ENCODE measurements at regions not wholly inside any gene's neighbourhood (a gene's known extent, or its start where the extent isn't known, plus 50 kb on each side); places are given as distances from the start of the nearest gene placed in this dataset.
"Not testable (repeated sequence)": the region's sequence is repeated elsewhere in the genome, so short reads cannot be mapped to it uniquely, and the experiment has no call there.

- ATAC-seq (ENCODE audit: low read depth) = no peak
- no peaks in the 10 kb centered on the region for H3K36me3 ChIP-seq (ENCODE audit: low read depth)
- no peaks in the 10 kb centered on the region for H3K4me1 ChIP-seq (ENCODE audit: insufficient read depth, poor library complexity, severe bottlenecking)
- no peak for DNase-seq (ENCODE audit: low spot score)
- H3K4me3 ChIP-seq (ENCODE audit: severe bottlenecking) = no peak overlapping the region
- peaks cover 4% of the 10 kb centered on the region for H3K27me3 ChIP-seq (ENCODE audit: insufficient read depth, poor library complexity, severe bottlenecking)
- no peak for TF ChIP-seq CTCF (IDR thresholded peaks at IDR 0.05; ENCODE audit: poor library complexity, severe bottlenecking)
- no peaks in the 10 kb centered on the region for H3K9me3 ChIP-seq (ENCODE audit: severe bottlenecking)
- no peak overlapping the region for H3K27ac ChIP-seq (ENCODE audit: poor library complexity, severe bottlenecking)
Observed at GRCh38 chr5:5741418-5741817, 318.9 kb downstream of the ICE1 start.

GRCh38 chr5:5739490-5739945 is 317.0 kb downstream of the ICE1 start:
- H3K27ac ChIP-seq (ENCODE audit: poor library complexity, severe bottlenecking) = no peak overlapping the region
- H3K36me3 ChIP-seq (ENCODE audit: low read depth) = no peaks in the 10 kb centered on the region
- H3K4me1 ChIP-seq (ENCODE audit: insufficient read depth, poor library complexity, severe bottlenecking) = no peaks in the 10 kb centered on the region
- no peak overlapping the region for H3K4me3 ChIP-seq (ENCODE audit: severe bottlenecking)
- no peak for DNase-seq (ENCODE audit: low spot score)
- no peak for ATAC-seq (ENCODE audit: low read depth)
- TF ChIP-seq CTCF (IDR thresholded peaks at IDR 0.05; ENCODE audit: poor library complexity, severe bottlenecking) = no peak
- H3K9me3 ChIP-seq (ENCODE audit: severe bottlenecking) = no peaks in the 10 kb centered on the region
- peaks cover 18% of the 10 kb centered on the region for H3K27me3 ChIP-seq (ENCODE audit: insufficient read depth, poor library complexity, severe bottlenecking)

- Histone ChIP-seq H3K9me3 (ENCODE audit: severe bottlenecking) (no peaks in the 10 kb centered on the region), H3K27me3 (ENCODE audit: insufficient read depth, poor library complexity, severe bottlenecking) (peaks cover 23% of the 10 kb centered on the region), H3K4me3 (ENCODE audit: severe bottlenecking) (no peak overlapping the region), H3K4me1 (ENCODE audit: insufficient read depth, poor library complexity, severe bottlenecking) (no peaks in the 10 kb centered on the region), H3K27ac (ENCODE audit: poor library complexity, severe bottlenecking) (no peak overlapping the region), H3K36me3 (ENCODE audit: low read depth) (no peaks in the 10 kb centered on the region)
- TF ChIP-seq CTCF (IDR thresholded peaks at IDR 0.05; ENCODE audit: poor library complexity, severe bottlenecking) = no peak
- ATAC-seq (ENCODE audit: low read depth) = no peak
- DNase-seq (ENCODE audit: low spot score) = no peak
Observed at GRCh38 chr5:5738797-5739489, 316.5 kb downstream of the ICE1 start.

- Histone ChIP-seq H3K27ac (ENCODE audit: poor library complexity, severe bottlenecking) (no peak overlapping the region), H3K36me3 (ENCODE audit: low read depth) (no peaks in the 10 kb centered on the region), H3K4me1 (ENCODE audit: insufficient read depth, poor library complexity, severe bottlenecking) (no peaks in the 10 kb centered on the region), H3K9me3 (ENCODE audit: severe bottlenecking) (no peaks in the 10 kb centered on the region), H3K4me3 (ENCODE audit: severe bottlenecking) (no peak overlapping the region), H3K27me3 (ENCODE audit: insufficient read depth, poor library complexity, severe bottlenecking) (peaks cover 23% of the 10 kb centered on the region)
- ATAC-seq (ENCODE audit: low read depth) (no peak), DNase-seq (ENCODE audit: low spot score) (no peak)
- TF ChIP-seq CTCF (IDR thresholded peaks at IDR 0.05; ENCODE audit: poor library complexity, severe bottlenecking) = no peak
Observed at GRCh38 chr5:5736007-5736406, 313.5 kb downstream of the ICE1 start.

GRCh38 chr5:5733058-5733457 is 310.6 kb downstream of the ICE1 start:
- not testable (repeated sequence) for H3K27ac ChIP-seq (ENCODE audit: poor library complexity, severe bottlenecking); DNase-seq (ENCODE audit: low spot score); H3K36me3 ChIP-seq (ENCODE audit: low read depth); H3K9me3 ChIP-seq (ENCODE audit: severe bottlenecking); H3K4me1 ChIP-seq (ENCODE audit: insufficient read depth, poor library complexity, severe bottlenecking); H3K4me3 ChIP-seq (ENCODE audit: severe bottlenecking); ATAC-seq (ENCODE audit: low read depth)
- H3K27me3 ChIP-seq (ENCODE audit: insufficient read depth, poor library complexity, severe bottlenecking) = peaks cover 23% of the 10 kb centered on the region
